ENCODE measurements at regions not wholly inside any gene's neighbourhood (a gene's known extent, or its start where the extent isn't known, plus 50 kb on each side); places are given as distances from the start of the nearest gene placed in this dataset.

DNA sequence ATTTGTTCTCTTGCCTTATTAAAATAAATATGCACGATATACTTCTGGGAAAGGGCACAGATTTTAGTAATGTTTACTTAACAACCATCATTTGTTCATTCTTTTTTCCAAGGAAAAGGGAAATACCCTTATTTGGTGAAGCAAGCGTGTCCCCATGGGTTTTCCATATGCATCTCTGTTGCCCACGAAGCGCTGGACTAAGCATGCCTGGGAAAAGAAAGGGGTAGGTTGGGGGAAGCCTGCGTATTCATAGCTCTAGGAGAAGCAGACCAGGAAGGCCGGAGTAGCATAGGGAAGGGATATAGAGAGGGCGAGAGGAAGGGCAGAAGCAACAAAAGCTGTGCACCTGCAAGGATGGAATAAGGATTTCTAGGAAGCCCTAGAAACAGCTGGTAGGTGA is 61.8 kb upstream of the ACO1 start:
- no peak for DNase-seq

DNA sequence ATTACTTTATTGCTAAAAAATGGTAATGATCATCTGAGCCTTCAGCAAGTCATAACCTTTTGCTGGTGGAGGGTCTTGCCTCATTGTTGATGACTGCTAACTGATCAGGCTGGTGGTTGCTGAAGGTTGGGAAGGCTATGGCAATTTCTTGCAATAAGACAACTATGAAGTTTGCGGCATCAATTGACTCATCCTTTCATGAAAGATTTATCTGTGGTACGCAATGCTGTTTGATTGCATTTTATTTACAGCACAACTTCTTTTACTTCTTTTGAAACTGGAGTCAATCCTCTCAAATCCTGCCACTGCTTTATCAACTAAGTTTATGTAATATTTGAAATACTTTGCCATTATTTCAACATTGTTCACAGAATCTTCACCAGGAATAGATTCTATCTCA is 58.3 kb upstream of the ACO1 start:
- DNase-seq, result no peak

DNA sequence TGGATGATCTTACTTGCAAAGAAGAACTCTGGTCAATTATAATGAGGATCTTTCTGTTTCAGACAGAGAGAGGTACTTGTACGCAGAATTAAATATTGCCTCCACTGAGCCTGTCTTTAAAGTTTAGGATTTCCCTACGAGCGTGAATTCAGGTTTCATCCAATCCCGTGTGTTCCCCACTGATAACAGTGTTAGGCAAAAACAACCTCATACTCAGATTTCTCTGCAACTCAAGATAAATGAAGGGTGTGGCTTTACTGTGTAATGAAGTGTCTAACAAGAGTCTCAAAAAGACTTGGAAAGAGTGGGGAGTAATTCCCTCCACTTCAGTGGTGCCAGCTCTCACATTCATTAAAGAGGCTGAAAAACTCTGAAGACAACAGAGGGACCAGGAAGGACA is 53.2 kb upstream of the ACO1 start:
- DNase-seq, result no peak

DNA sequence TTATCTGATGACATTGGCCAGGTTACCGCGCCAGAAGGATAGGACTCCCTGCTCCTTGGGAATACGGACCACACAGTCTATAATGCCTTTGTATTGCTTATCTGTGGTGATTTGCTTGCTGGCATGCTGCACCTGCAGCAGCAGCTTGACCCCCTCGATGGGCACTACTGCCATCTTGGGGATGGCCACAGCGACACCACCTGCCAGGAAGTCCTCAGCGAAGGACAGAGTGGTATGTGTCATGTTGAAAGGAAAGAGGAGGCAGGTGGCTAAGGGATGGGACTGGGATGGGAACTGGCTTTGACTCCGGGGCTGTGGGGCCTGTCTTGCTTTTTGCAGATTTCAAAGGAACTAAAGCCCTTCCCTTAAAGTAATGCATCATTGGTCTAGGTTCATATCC is 50.3 kb upstream of the ACO1 start:
- DNase-seq, result no peak

Measured in cerebellar nuclear complex (tissue), 1 donor.